ENCODE measurements at regions not wholly inside any gene's neighbourhood (a gene's known extent, or its start where the extent isn't known, plus 50 kb on each side); places are given as distances from the start of the nearest gene placed in this dataset.

- Histone ChIP-seq H3K27me3 (no peaks in the 10 kb centered on the region), H3K9me3 (no peaks in the 10 kb centered on the region), H3K4me1 (peaks cover 0 to 13% (median 8%) of the 10 kb centered on the region in 4 donors), H3K36me3 (no peaks in the 10 kb centered on the region), H3K4me3 (no peak overlapping the region), H3K27ac (no peak overlapping the region)
- ATAC-seq (ENCODE audit: low FRiP score in 2 of 2) = no peak
- WGBS, 2 donors = 77 to 82% methylated on average over 3 of the region's 3 CpGs
- no peak for TF ChIP-seq EP300 (IDR thresholded peaks at IDR 0.05)
- no peak for DNase-seq
These were observed 55.2 kb downstream of the RPL22L1 start for GRCh38 chr3:170814822-170815221.

- no peak for ATAC-seq (ENCODE audit: low FRiP score in 2 of 2)
- WGBS, 2 donors = 71 to 73% methylated on average over 5 of the region's 5 CpGs
These were observed 56.7 kb downstream of the RPL22L1 start for GRCh38 chr3:170813266-170813665.

GRCh38 chr3:170811928-170812591 is 57.9 kb downstream of the RPL22L1 start:
- peak in 1 of 2 donors; percentile 64 for DNase-seq
- WGBS, 2 donors = 57 to 67% methylated on average over 8 of the region's 8 CpGs
- no peak overlapping the region for H3K4me3 ChIP-seq

More at GRCh38 chr3:170813266-170813665, 56.7 kb downstream of the RPL22L1 start:
- DNase-seq = no peak
- H3K4me3 ChIP-seq = no peak overlapping the region
- H3K9me3 ChIP-seq = no peaks in the 10 kb centered on the region
- no peak for TF ChIP-seq POLR2A (IDR thresholded peaks at IDR 0.05)
- TF ChIP-seq CTCF (IDR thresholded peaks at IDR 0.05) = no peak
- TF ChIP-seq POLR2AphosphoS5 (IDR thresholded peaks at IDR 0.05) = no peak
- TF ChIP-seq EP300 (IDR thresholded peaks at IDR 0.05) = no peak
- H3K36me3 ChIP-seq = no peaks in the 10 kb centered on the region
- H3K27me3 ChIP-seq = no peaks in the 10 kb centered on the region
- no peak overlapping the region for H3K27ac ChIP-seq
- peaks cover 0 to 13% (median 8%) of the 10 kb centered on the region in 4 donors for H3K4me1 ChIP-seq

GRCh38 chr3:170811515-170811914 is 58.5 kb downstream of the RPL22L1 start:
- no peak for TF ChIP-seq CTCF (IDR thresholded peaks at IDR 0.05)
- TF ChIP-seq EP300 (IDR thresholded peaks at IDR 0.05) = no peak
- TF ChIP-seq POLR2A (IDR thresholded peaks at IDR 0.05) = no peak
- Histone ChIP-seq H3K27me3 (no peaks in the 10 kb centered on the region), H3K4me1 (peaks cover 0 to 13% (median 8%) of the 10 kb centered on the region in 4 donors), H3K27ac (no peak overlapping the region), H3K36me3 (no peaks in the 10 kb centered on the region), H3K4me3 (no peak overlapping the region), H3K9me3 (no peaks in the 10 kb centered on the region)
- WGBS, 2 donors = 75 to 77% methylated on average over 5 of the region's 5 CpGs
- ATAC-seq (ENCODE audit: low FRiP score in 2 of 2) (peak in 1 of 2 donors; percentile 39), DNase-seq (no peak)

More at GRCh38 chr3:170811928-170812591, 57.9 kb downstream of the RPL22L1 start:
- peak; percentile 89 to 90 for ATAC-seq (ENCODE audit: low FRiP score in 2 of 2)
- Histone ChIP-seq H3K4me1 (peaks cover 0 to 13% (median 8%) of the 10 kb centered on the region in 4 donors), H3K27ac (no peak overlapping the region), H3K27me3 (no peaks in the 10 kb centered on the region), H3K9me3 (no peaks in the 10 kb centered on the region), H3K36me3 (no peaks in the 10 kb centered on the region)
- TF ChIP-seq CTCF (IDR thresholded peaks at IDR 0.05) (peak; percentile 74 to 94 (median 89)), POLR2A (IDR thresholded peaks at IDR 0.05) (no peak), EP300 (IDR thresholded peaks at IDR 0.05) (no peak), POLR2AphosphoS5 (IDR thresholded peaks at IDR 0.05) (no peak)

DNA sequence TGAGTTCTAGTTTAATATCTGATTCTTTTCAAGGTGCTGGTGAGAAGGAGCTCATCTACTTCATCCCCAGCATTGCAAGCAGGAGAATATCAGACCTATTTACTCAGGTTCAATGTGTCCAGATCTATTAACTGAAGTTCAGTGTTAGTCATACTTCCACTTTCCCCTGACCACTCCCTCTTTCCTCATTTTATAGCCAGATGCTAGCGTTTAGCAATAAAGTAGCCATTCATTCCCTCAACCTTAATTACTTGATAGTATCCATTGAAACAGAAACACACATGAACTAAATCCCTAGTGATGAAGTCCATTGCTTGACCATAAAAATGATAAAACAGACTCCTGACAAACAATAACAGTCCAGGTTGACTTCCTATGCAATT is 60.0 kb downstream of the RPL22L1 start:
- TF ChIP-seq POLR2AphosphoS5 (IDR thresholded peaks at IDR 0.05) = no peak
- no peak for TF ChIP-seq CTCF (IDR thresholded peaks at IDR 0.05)
- TF ChIP-seq EP300 (IDR thresholded peaks at IDR 0.05) = no peak
- no peak for TF ChIP-seq POLR2A (IDR thresholded peaks at IDR 0.05)
- Histone ChIP-seq H3K4me3 (no peak overlapping the region), H3K27me3 (no peaks in the 10 kb centered on the region), H3K4me1 (peaks cover 0 to 13% (median 8%) of the 10 kb centered on the region in 4 donors), H3K9me3 (no peaks in the 10 kb centered on the region), H3K36me3 (no peaks in the 10 kb centered on the region), H3K27ac (no peak overlapping the region)
- DNase-seq = no peak
- peak in 1 of 2 donors; percentile 19 for ATAC-seq (ENCODE audit: low FRiP score in 2 of 2)
- 32 to 50% methylated on average over 1 of the region's 1 CpG for WGBS, 2 donors

All from upper lobe of left lung (tissue), 6 donors.